IMR-90 (cell line): ENCODE measurements at regions not wholly inside any gene's neighbourhood (a gene's known extent, or its start where the extent isn't known, plus 50 kb on each side); places are given as distances from the start of the nearest gene placed in this dataset.

Experiments used
- ATAC-seq: fragments of 200-7000 bp; cut with Tn5 transposase; 2 replicates; pipeline ENCODE4 v1.9.1; 2020; ENCODE audit warnings: low read depth, mild to moderate bottlenecking, moderate library complexity
- BruUV-seq: library from RNA; stranded (reverse); fragments of 400-500 nt; replicated peaks from 2 replicates; lab custom pipeline; 2021; lab: Mats Ljungman, UMichigan
- CTCF ChIA-PET: fragments of 300-600 bp; formaldehyde crosslinking; extraction: SDS; loops from one replicate; lab custom pipeline; 2021; ENCODE audit warnings: antibody characterized with exemption; lab: Yijun Ruan, JAX
- POLR2A ChIA-PET: fragments of 300-600 bp; sonication (Branson Sonifier 250); formaldehyde crosslinking; loops from one replicate; lab custom pipeline; 2022; ENCODE audit warnings: antibody characterized with exemption; ENCODE audit not compliant: unreplicated experiment; lab: Charles Lee
- DNase-seq: peaks from one replicate; pipeline ENCODE4 v3.0.0; 2013
- H2AFZ ChIP-seq: replicated peaks from 2 replicates; pipeline ENCODE3; 2013; ENCODE audit warnings: low read length, mild to moderate bottlenecking; ENCODE audit not compliant: poor library complexity
- H2AK5ac ChIP-seq: 2 replicates; pipeline ENCODE4 v1.6.1; 2013; ENCODE audit warnings: low read depth, low read length, inconsistent platforms
- H2AK9ac ChIP-seq: replicated peaks from 2 replicates; pipeline ENCODE3; 2013; ENCODE audit warnings: mild to moderate bottlenecking, low read depth, low read length, moderate library complexity; ENCODE audit not compliant: poor library complexity
- H2BK120ac ChIP-seq: 2 replicates; pipeline ENCODE4 v1.6.1; 2013; ENCODE audit warnings: low read depth, low read length, inconsistent platforms
- H2BK15ac ChIP-seq: 3 replicates; pipeline ENCODE4 v1.6.1; 2013; ENCODE audit warnings: low read depth, low read length, inconsistent platforms
- H2BK20ac ChIP-seq: 2 replicates; pipeline ENCODE4 v1.6.1; 2013; ENCODE audit warnings: low read depth, mild to moderate bottlenecking, inconsistent platforms, low read length, moderate library complexity
- H2BK5ac ChIP-seq: 2 replicates; pipeline ENCODE4 v1.6.1; 2013; ENCODE audit warnings: mild to moderate bottlenecking, low read depth, low read length, inconsistent platforms; ENCODE audit not compliant: poor library complexity, severe bottlenecking
- H3K14ac ChIP-seq: replicated peaks from 2 replicates; pipeline ENCODE4 v1.6.1; 2013; ENCODE audit warnings: low read depth, low read length, inconsistent platforms
- H3K18ac ChIP-seq: 2 replicates; pipeline ENCODE4 v1.6.1; 2013; ENCODE audit warnings: low read depth, low read length, control low read depth
- H3K23ac ChIP-seq: 2 replicates; pipeline ENCODE4 v1.6.1; 2013; ENCODE audit warnings: low read depth, low read length, inconsistent platforms
- H3K27ac ChIP-seq: 2 replicates; pipeline ENCODE4 v1.5.1; 2013; ENCODE audit warnings: mild to moderate bottlenecking, control low read depth, low read length; ENCODE audit not compliant: insufficient read depth
- H3K27me3 ChIP-seq: 2 replicates; pipeline ENCODE4 v1.6.1; 2013; ENCODE audit warnings: low read length; ENCODE audit not compliant: control insufficient read depth, insufficient read depth
- H3K36me3 ChIP-seq: 2 replicates; pipeline ENCODE4 v1.6.1; 2013; ENCODE audit warnings: low read length, mixed read lengths; ENCODE audit not compliant: control insufficient read depth, insufficient read depth
- H3K4ac ChIP-seq: 2 replicates; pipeline ENCODE4 v1.6.1; 2013; ENCODE audit warnings: low read depth, low read length, inconsistent platforms
- H3K4me1 ChIP-seq: 2 replicates; pipeline ENCODE4 v1.6.1; 2013; ENCODE audit warnings: low read length, mixed read lengths; ENCODE audit not compliant: control insufficient read depth, insufficient read depth
- H3K4me2 ChIP-seq: 2 replicates; pipeline ENCODE4 v1.6.1; 2013; ENCODE audit warnings: low read depth, mild to moderate bottlenecking, control low read depth, low read length, moderate library complexity
- H3K4me3 ChIP-seq: 2 replicates; pipeline ENCODE4 v1.5.1; 2013; ENCODE audit warnings: low read depth, mild to moderate bottlenecking, control low read depth, low read length, moderate library complexity; ENCODE audit not compliant: insufficient read depth
- H3K56ac ChIP-seq: 2 replicates; pipeline ENCODE4 v1.6.1; 2013; ENCODE audit warnings: low read length, inconsistent platforms; ENCODE audit not compliant: insufficient read depth; ENCODE audit errors: extremely low read depth
- H3K79me1 ChIP-seq, 2 experiments: 2 replicates each; pipeline ENCODE4 v1.6.1; 2013; ENCODE audit warnings: low read length in 2 of 2, inconsistent platforms in 1 of 2, low read depth in 1 of 2
- H3K9ac ChIP-seq: 2 replicates; pipeline ENCODE4 v1.6.1; 2013; ENCODE audit warnings: low read depth, low read length, control low read depth
- H3K9me1 ChIP-seq: 2 replicates; pipeline ENCODE4 v1.6.1; 2013; ENCODE audit warnings: low read length, inconsistent platforms; ENCODE audit not compliant: insufficient read depth
- H3K9me3 ChIP-seq: 2 replicates; pipeline ENCODE4 v1.6.1; 2013; ENCODE audit warnings: low read length; ENCODE audit not compliant: control insufficient read depth, insufficient read depth
- H4K20me1 ChIP-seq: 2 replicates; pipeline ENCODE4 v1.6.1; 2013; ENCODE audit warnings: low read length, inconsistent platforms; ENCODE audit not compliant: insufficient read depth
- H4K5ac ChIP-seq: 2 replicates; pipeline ENCODE4 v1.6.1; 2013; ENCODE audit warnings: mild to moderate bottlenecking, low read depth, low read length, control low read depth
- H4K8ac ChIP-seq, 2 experiments: 2 replicates each; pipeline ENCODE4 v1.6.1; 2013; ENCODE audit warnings: low read depth in 2 of 2, low read length in 2 of 2, control low read depth in 1 of 2, inconsistent platforms in 1 of 2
- H4K91ac ChIP-seq: 2 replicates; pipeline ENCODE4 v1.6.1; 2013; ENCODE audit warnings: low read depth, low read length, inconsistent platforms; ENCODE audit not compliant: insufficient read depth
- BHLHE40 ChIP-seq: fragments of 150-350 bp; IDR thresholded peaks from 2 replicates; pipeline ENCODE4 v1.6.1; 2016; ENCODE audit warnings: mild to moderate bottlenecking, low read depth, low read length
- CEBPB ChIP-seq: IDR thresholded peaks from 2 replicates; pipeline ENCODE4 v1.6.1; 2012; ENCODE audit warnings: low read depth, low read length, improper control_type of control experiment
- MAFK ChIP-seq: IDR thresholded peaks from 2 replicates; pipeline ENCODE4 v1.6.1; 2012; ENCODE audit warnings: low read depth, low read length, improper control_type of control experiment
- NFE2L2 ChIP-seq: fragments of 150-350 bp; IDR thresholded peaks from 2 replicates; pipeline ENCODE4 v1.6.1; 2016; ENCODE audit warnings: low read depth, mild to moderate bottlenecking, low read length
- RAD21 ChIP-seq: IDR thresholded peaks from 2 replicates; pipeline ENCODE4 v1.6.1; 2012; ENCODE audit warnings: low read length, improper control_type of control experiment
- RFX5 ChIP-seq: IDR thresholded peaks from 2 replicates; pipeline ENCODE4 v1.8.0; 2012; ENCODE audit warnings: low read depth, mild to moderate bottlenecking, low read length, moderate library complexity
- WGBS, 2 experiments: methylation state at CpG; one replicate each; pipeline versions ENCODE4 v1.1.5 to v1.1.7; 2013; ENCODE audit warnings: missing lambda C conversion rate in 2 of 2; ENCODE audit not compliant: insufficient read length in 1 of 2; ENCODE audit errors: extremely low coverage in 2 of 2; 5-methylcytosine and 5-hydroxymethylcytosine counted together
- dilution Hi-C: fragments of 300-500 bp; cut with HindIII; formaldehyde crosslinking; loops from one replicate; pipeline ENCODE4 v1.14.3; 2018; ENCODE audit warnings: low sequenced_read_pairs; ENCODE audit not compliant: unreplicated experiment
- in situ Hi-C: fragments of 300-500 bp; cut with MboI; formaldehyde crosslinking; loops from 3 replicates; pipeline ENCODE4 v1.14.3; 2019; ENCODE audit warnings: low sequenced_read_pairs, inconsistent platforms, mixed read lengths
- intact Hi-C: fragments of 100-400 bp; cut with micrococcal nuclease; formaldehyde crosslinking; loops from 2 replicates; pipeline ENCODE4 v1.10.0; 2022
- TF ChIP-seq, protein P1 (sequence below): fragments of 150-350 bp; IDR thresholded peaks from 2 replicates; pipeline ENCODE4 v1.6.1; 2017; ENCODE audit warnings: mild to moderate bottlenecking, antibody characterized with exemption, low read length, low read depth

DNA sequence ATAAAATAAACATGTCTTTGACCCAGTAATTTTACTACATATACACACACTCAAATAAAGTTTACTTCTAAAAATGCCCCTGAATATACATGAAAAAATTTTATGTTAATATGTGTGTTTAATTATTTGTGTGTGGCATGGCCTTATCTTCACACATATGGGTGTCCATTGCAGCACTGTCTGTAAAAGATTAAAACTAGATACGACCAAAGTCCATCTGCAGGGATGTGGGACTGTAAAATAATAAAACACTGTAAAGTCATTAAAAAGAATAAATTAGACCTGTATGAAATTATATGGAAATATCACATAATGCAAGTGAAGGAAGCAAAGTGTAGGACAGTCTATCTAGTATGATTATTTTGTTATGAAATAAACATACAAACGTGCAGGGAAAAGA lies 337.3 kb downstream of the RND3 start:
- Histone ChIP-seq H4K5ac (no peak overlapping the region), H3K4ac (no peak overlapping the region), H2BK5ac (no peak overlapping the region), H2AK5ac (no peak overlapping the region), H3K36me3 (no peaks in the 10 kb centered on the region), H3K23ac (no peak overlapping the region), H2BK120ac (no peak overlapping the region), H3K27ac (no peak overlapping the region), H4K91ac (no peak overlapping the region), H2AK9ac (no peak overlapping the region), H3K4me3 (no peak overlapping the region), H3K79me1 (no peaks in the 10 kb centered on the region), H3K4me2 (no peak overlapping the region), H3K18ac (no peak overlapping the region), H2BK15ac (no peak overlapping the region), H2AFZ (no peak overlapping the region), H3K9ac (no peak overlapping the region), H4K20me1 (no peaks in the 10 kb centered on the region), H3K9me1 (no peaks in the 10 kb centered on the region), H3K4me1 (no peaks in the 10 kb centered on the region), H3K27me3 (no peaks in the 10 kb centered on the region), H4K8ac (no peak overlapping the region; a peak in 1 of 4 replicates), H3K9me3 (peaks cover 9% of the 10 kb centered on the region), H2BK20ac (no peak overlapping the region), H3K14ac (no peak overlapping the region), H3K56ac (no peak overlapping the region)
- ATAC-seq (no peak), DNase-seq (no peak)
- WGBS, 2 experiments: no CpG with 5 or more reads among the region's 2 CpGs
- no TSS peak for BruUV-seq
- intact Hi-C loops: no loop called here
- CTCF ChIA-PET: no interaction called here
- in situ Hi-C loops: no loop called here
- TF ChIP-seq MAFK (no peak), RFX5 (no peak), BHLHE40 (no peak), NFE2L2 (no peak), RAD21 (no peak), CEBPB (no peak)
- TF ChIP-seq, protein P1, sequence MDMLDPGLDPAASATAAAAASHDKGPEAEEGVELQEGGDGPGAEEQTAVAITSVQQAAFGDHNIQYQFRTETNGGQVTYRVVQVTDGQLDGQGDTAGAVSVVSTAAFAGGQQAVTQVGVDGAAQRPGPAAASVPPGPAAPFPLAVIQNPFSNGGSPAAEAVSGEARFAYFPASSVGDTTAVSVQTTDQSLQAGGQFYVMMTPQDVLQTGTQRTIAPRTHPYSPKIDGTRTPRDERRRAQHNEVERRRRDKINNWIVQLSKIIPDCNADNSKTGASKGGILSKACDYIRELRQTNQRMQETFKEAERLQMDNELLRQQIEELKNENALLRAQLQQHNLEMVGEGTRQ: no peak
- POLR2A ChIA-PET: no interaction called here
- dilution Hi-C loops: no loop called here
